ENCODE measurements at regions not wholly inside any gene's neighbourhood (a gene's known extent, or its start where the extent isn't known, plus 50 kb on each side); places are given as distances from the start of the nearest gene placed in this dataset.

DNA sequence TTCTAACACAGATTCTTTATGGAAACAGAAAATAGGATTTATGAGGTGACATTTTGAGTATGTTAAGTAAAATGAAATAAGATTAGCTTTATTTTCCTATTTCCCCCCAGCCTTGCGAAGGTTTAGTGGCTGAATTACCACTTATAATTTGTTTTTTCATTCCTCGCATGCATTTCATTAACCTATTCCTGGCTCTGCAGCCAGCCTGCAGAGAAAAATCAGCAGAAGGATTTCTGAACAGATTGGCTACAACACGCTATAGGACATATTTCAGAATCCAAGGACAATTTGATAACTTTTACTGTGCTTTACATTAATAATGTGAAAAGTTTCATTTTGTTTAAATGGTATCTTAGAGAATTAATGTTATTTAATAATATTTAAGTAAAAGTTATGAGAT, 162.4 kb upstream of the MMS22L start:
- H3K27ac ChIP-seq, result no peak overlapping the region
- no peaks in the 10 kb centered on the region for H3K4me1 ChIP-seq
- H3K27me3 ChIP-seq, result no peaks in the 10 kb centered on the region
- no peaks in the 10 kb centered on the region for H4K20me1 ChIP-seq
- no peak for TF ChIP-seq Cebpa-rat (IDR thresholded peaks at IDR 0.05)
- no peaks in the 10 kb centered on the region for H3K36me3 ChIP-seq
- no peaks in the 10 kb centered on the region for H3K9me3 ChIP-seq (replicated peaks in 1 of 11)
- H3K4me2 ChIP-seq, result no peak overlapping the region
- no peak overlapping the region for H3K9ac ChIP-seq
- H3K4me3 ChIP-seq, result no peak overlapping the region

DNA sequence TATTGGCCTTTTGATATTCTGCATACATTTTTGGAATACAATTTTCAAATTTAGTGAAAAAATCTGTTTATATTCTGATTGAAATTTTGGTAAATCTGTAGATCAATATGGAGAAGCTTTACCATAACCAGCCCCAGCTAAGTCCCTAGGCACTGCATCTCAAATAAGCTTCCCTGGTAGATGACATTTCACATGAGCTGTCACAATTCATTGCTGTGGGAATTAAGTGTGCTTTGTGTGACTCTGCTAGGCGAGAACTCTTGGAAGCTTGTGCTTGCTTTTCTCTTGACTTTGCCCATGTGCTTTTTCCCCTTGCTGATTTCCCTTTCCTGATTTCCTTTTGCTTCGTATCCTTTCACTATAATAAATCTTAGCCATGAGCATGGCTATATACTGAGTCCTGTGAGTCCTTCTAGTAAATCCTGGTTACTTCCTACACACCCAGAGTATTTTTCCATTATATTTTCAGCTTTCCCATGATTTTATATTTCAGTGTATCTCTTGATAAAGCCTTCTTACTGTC, 166.5 kb upstream of the MMS22L start:
- H3K9ac ChIP-seq, result no peak overlapping the region
- no peaks in the 10 kb centered on the region for H4K20me1 ChIP-seq
- H3K4me2 ChIP-seq, result no peak overlapping the region
- TF ChIP-seq Cebpa-rat (IDR thresholded peaks at IDR 0.05), result no peak
- H3K27ac ChIP-seq, result no peak overlapping the region
- no peak overlapping the region for H3K4me3 ChIP-seq
- no peaks in the 10 kb centered on the region for H3K36me3 ChIP-seq
- H3K27me3 ChIP-seq, result no peaks in the 10 kb centered on the region
- H3K4me1 ChIP-seq, result no peaks in the 10 kb centered on the region
- H3K9me3 ChIP-seq (replicated peaks in 1 of 11), result no peaks in the 10 kb centered on the region

- H3K4me1 ChIP-seq, result no peaks in the 10 kb centered on the region
- H3K27ac ChIP-seq, result no peak overlapping the region
- no peak overlapping the region for H3K4me3 ChIP-seq
- no peaks in the 10 kb centered on the region for H3K27me3 ChIP-seq
- H4K20me1 ChIP-seq, result no peaks in the 10 kb centered on the region
- no peaks in the 10 kb centered on the region for H3K36me3 ChIP-seq
- no peak overlapping the region for H3K4me2 ChIP-seq
- H3K9me3 ChIP-seq (replicated peaks in 1 of 11), result no peaks in the 10 kb centered on the region
- H3K9ac ChIP-seq, result no peak overlapping the region
- no peak for TF ChIP-seq Cebpa-rat (IDR thresholded peaks at IDR 0.05)
Measured at GRCh38 chr6:97450087-97450486, 167.1 kb upstream of the MMS22L start.

DNA sequence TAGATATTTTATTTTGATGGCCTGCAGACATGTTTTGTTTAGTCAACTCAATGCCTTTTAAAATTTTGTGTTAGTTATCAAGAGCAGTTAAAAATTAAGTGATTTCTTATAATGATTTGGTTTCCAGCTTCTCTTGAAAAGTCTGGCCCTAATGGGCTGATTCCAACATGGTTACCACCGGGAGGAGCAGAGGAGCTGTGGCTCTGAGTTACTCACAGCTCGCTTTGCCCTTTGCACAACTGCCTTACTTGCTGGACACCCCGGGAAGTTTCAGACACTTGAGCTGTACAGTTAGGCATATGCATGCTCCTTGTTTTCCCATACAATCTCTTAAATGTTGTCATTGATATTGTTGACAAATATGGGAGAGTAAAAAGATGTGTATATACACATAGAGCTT, 173.1 kb upstream of the MMS22L start:
- H3K9ac ChIP-seq, result no peak overlapping the region
- H4K20me1 ChIP-seq, result no peaks in the 10 kb centered on the region
- no peaks in the 10 kb centered on the region for H3K27me3 ChIP-seq
- H3K4me2 ChIP-seq, result no peak overlapping the region
- H3K27ac ChIP-seq, result no peak overlapping the region
- H3K4me1 ChIP-seq, result 0 out of 20 replicates have a peak, but pooled peaks cover 0 to 5% (median 0%) of the 10 kb centered on the region in 10 experiments
- TF ChIP-seq Cebpa-rat (IDR thresholded peaks at IDR 0.05), result no peak
- H3K4me3 ChIP-seq, result no peak overlapping the region
- no peaks in the 10 kb centered on the region for H3K9me3 ChIP-seq (replicated peaks in 1 of 11)
- H3K36me3 ChIP-seq, result no peaks in the 10 kb centered on the region

DNA sequence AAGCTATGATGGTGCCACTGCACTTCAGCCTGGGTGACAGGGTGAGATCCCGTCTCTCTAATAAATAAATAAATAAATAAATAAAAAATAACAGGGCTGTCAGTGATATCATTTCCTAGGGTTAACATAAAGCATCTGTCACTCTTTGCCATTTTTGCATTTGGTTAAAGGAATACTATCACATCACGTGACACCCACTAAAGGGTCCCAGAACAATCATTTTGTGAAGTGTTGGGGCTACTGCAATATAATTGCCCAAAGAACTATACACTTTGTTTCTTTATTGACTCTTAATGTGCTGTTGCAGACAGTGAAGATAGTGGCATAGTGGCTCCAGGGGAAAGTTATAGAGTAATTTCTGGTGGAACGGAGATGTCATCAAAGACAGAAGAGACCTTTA, 176.5 kb upstream of the MMS22L start:
- no peaks in the 10 kb centered on the region for H4K20me1 ChIP-seq
- TF ChIP-seq Cebpa-rat (IDR thresholded peaks at IDR 0.05), result no peak
- H3K4me3 ChIP-seq, result no peak overlapping the region
- 0 out of 20 replicates have a peak, but pooled peaks cover 0 to 5% (median 0%) of the 10 kb centered on the region in 10 experiments for H3K4me1 ChIP-seq
- H3K27ac ChIP-seq, result no peak overlapping the region
- H3K9me3 ChIP-seq (replicated peaks in 1 of 11), result no peaks in the 10 kb centered on the region
- no peaks in the 10 kb centered on the region for H3K27me3 ChIP-seq
- H3K4me2 ChIP-seq, result no peak overlapping the region
- no peaks in the 10 kb centered on the region for H3K36me3 ChIP-seq
- no peak overlapping the region for H3K9ac ChIP-seq

- 0 out of 20 replicates have a peak, but pooled peaks cover 0 to 5% (median 0%) of the 10 kb centered on the region in 10 experiments for H3K4me1 ChIP-seq
- H3K9ac ChIP-seq, result no peak overlapping the region
- H3K36me3 ChIP-seq, result no peaks in the 10 kb centered on the region
- H3K27me3 ChIP-seq, result no peaks in the 10 kb centered on the region
- no peak for TF ChIP-seq Cebpa-rat (IDR thresholded peaks at IDR 0.05)
- H3K27ac ChIP-seq, result no peak overlapping the region
- H3K9me3 ChIP-seq (replicated peaks in 1 of 11), result no peaks in the 10 kb centered on the region
- no peaks in the 10 kb centered on the region for H4K20me1 ChIP-seq
- H3K4me3 ChIP-seq, result no peak overlapping the region
- H3K4me2 ChIP-seq, result no peak overlapping the region
Measured at GRCh38 chr6:97459986-97460385, 177.0 kb upstream of the MMS22L start.

- Histone ChIP-seq H3K27ac (no peak overlapping the region), H3K9ac (no peak overlapping the region), H3K36me3 (no peaks in the 10 kb centered on the region), H3K4me1 (0 out of 20 replicates have a peak, but pooled peaks cover 0 to 5% (median 0%) of the 10 kb centered on the region in 10 experiments), H3K4me2 (no peak overlapping the region), H3K9me3 (replicated peaks in 1 of 11) (no peaks in the 10 kb centered on the region), H3K27me3 (no peaks in the 10 kb centered on the region), H4K20me1 (no peaks in the 10 kb centered on the region), H3K4me3 (no peak overlapping the region)
- TF ChIP-seq Cebpa-rat (IDR thresholded peaks at IDR 0.05), result no peak
Measured at GRCh38 chr6:97460394-97461080, 177.5 kb upstream of the MMS22L start.

- Histone ChIP-seq H3K9ac (no peak overlapping the region), H3K4me3 (no peak overlapping the region), H4K20me1 (no peaks in the 10 kb centered on the region), H3K9me3 (replicated peaks in 1 of 11) (no peaks in the 10 kb centered on the region), H3K36me3 (no peaks in the 10 kb centered on the region), H3K27me3 (no peaks in the 10 kb centered on the region), H3K4me1 (0 out of 20 replicates have a peak, but pooled peaks cover 0 to 5% (median 0%) of the 10 kb centered on the region in 10 experiments), H3K4me2 (no peak overlapping the region), H3K27ac (no peak overlapping the region)
- TF ChIP-seq Cebpa-rat (IDR thresholded peaks at IDR 0.05), result no peak
Measured at GRCh38 chr6:97461218-97461617, 178.2 kb upstream of the MMS22L start.

DNA sequence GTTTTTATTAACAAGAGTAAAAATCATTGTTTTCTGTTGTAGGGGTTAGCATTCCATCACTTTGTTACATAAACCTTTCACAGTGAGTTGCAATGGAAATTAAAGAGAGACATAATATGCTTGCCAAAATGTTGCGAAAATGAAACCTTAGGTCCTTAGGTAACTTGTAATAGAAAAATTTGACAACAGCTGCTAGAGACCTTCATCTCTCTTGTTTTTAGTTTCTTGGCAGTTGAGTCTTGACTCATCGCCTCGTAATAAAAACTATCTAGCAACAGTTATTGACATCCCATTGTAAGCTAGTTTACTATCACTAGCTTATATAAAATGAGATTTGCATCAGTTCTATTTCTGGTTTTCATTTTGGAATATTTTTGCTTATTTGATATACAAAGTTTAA, 179.0 kb upstream of the MMS22L start:
- Histone ChIP-seq H3K36me3 (no peaks in the 10 kb centered on the region), H3K27ac (no peak overlapping the region), H3K9ac (no peak overlapping the region), H4K20me1 (no peaks in the 10 kb centered on the region), H3K27me3 (no peaks in the 10 kb centered on the region), H3K4me2 (no peak overlapping the region), H3K4me1 (0 out of 20 replicates have a peak, but pooled peaks cover 0 to 5% (median 0%) of the 10 kb centered on the region in 10 experiments), H3K9me3 (replicated peaks in 1 of 11) (no peaks in the 10 kb centered on the region), H3K4me3 (no peak overlapping the region)
- no peak for TF ChIP-seq Cebpa-rat (IDR thresholded peaks at IDR 0.05)

Measured in BLaER1 treated with 17β-estradiol and CSF1 and Interleukin-3, amounts not matched to agents 10 nM and 100 nM (cell line).